Adrenal gland (tissue), 9 donors: ENCODE measurements at regions not wholly inside any gene's neighbourhood (a gene's known extent, or its start where the extent isn't known, plus 50 kb on each side); places are given as distances from the start of the nearest gene placed in this dataset.

ENCODE experiments used
- DNase-seq, 7 donors: peaks; one replicate each; pipeline ENCODE4 v3.0.0-alpha.2; 2019 to 2020
- H3K27ac ChIP-seq, 5 donors: fragments of 200-600 bp; sonication (generic) in 4 of 5; 1 replicate in 3 of 5; 2 replicates in 2 of 5; pipeline versions ENCODE4 v1.5.1 to v1.8.0; 2016 to 2020; ENCODE audit warnings: mild to moderate bottlenecking in 1 of 5
- H3K27me3 ChIP-seq: fragments of 200-600 bp; 2 replicates; pipeline ENCODE4 v1.8.0; 2021
- H3K36me3 ChIP-seq, 2 donors: fragments of 200-600 bp; replicated peaks in 1 of 2; 1 replicate in 1 of 2; 2 replicates in 1 of 2; pipeline versions ENCODE4 v1.5.1 to v1.8.0; 2018 to 2022
- H3K4me1 ChIP-seq, 2 donors: fragments of 200-600 bp; replicated peaks in 1 of 2; 1 replicate in 1 of 2; 2 replicates in 1 of 2; pipeline versions ENCODE4 v1.5.1 to v1.8.0; 2018 to 2021
- H3K4me3 ChIP-seq, 4 donors: fragments of 200-600 bp; sonication (generic) in 3 of 4; one replicate each; pipeline ENCODE4 v1.5.1; 2016 to 2018
- H3K9me3 ChIP-seq, 3 donors: fragments of 200-600 bp; sonication (generic) in 1 of 3; replicated peaks in 1 of 3; 1 replicate in 2 of 3; 2 replicates in 1 of 3; pipeline versions ENCODE4 v1.5.1 to v1.8.0; 2016 to 2021
- CTCF ChIP-seq, 6 experiments: fragments of 450-650 bp in 4 of 6; fragments of 200-600 bp in 2 of 6; sonication (generic) in 1 of 6; IDR thresholded peaks; 1 replicate in 5 of 6; 2 replicates in 1 of 6; pipeline versions ENCODE4 v1.5.1 to v1.8.0; 2016 to 2021; ENCODE audit warnings: antibody characterized with exemption in 6 of 6, mild to moderate bottlenecking in 2 of 6, moderate library complexity in 1 of 6
- POLR2A ChIP-seq, 2 donors: fragments of 450-650 bp; IDR thresholded peaks; one replicate each; pipeline ENCODE4 v1.6.1; 2017; ENCODE audit warnings: antibody characterized with exemption in 2 of 2, mild to moderate bottlenecking in 2 of 2, moderate library complexity in 1 of 2
- WGBS, 4 donors: extraction: QIAGEN DNeasy Blood & Tissue Kit in 2 of 4; methylation state at CpG; one replicate each; pipeline versions ENCODE4 v1.1.5 to v1.1.7; 2013 to 2017; 5-methylcytosine and 5-hydroxymethylcytosine counted together
- intact Hi-C, 2 donors: fragments of 100-400 bp; cut with DNase I; formaldehyde crosslinking; loops; one replicate each; pipeline versions ENCODE4 v1.14.1 to v1.15.0; 2022 to 2023
- donor health status: healthy with polysubstance abuse.
- donor health status: Bipolar disorder and iron deficiency.
- donor health status: DM: yes; HTN: yes; CAD: no.
- donor health status: DM: no; HTN: no; CAD: no.
- donor health status: DM: no; HTN: no; CAD: no.

- H3K4me3 ChIP-seq = no peak overlapping the region
- WGBS, 4 donors = 84 to 92% (median 85%) methylated on average over 3 of the region's 3 CpGs
- H3K27me3 ChIP-seq = no peaks in the 10 kb centered on the region
- no peaks in the 10 kb centered on the region for H3K36me3 ChIP-seq
- no peak overlapping the region for H3K27ac ChIP-seq
- TF ChIP-seq CTCF (IDR thresholded peaks at IDR 0.05) (no peak), POLR2A (IDR thresholded peaks at IDR 0.05) (no peak)
- H3K9me3 ChIP-seq = no peaks in the 10 kb centered on the region
- intact Hi-C loops = no loop called here
- DNase-seq = no peak
- peaks cover 0 to 9% of the 10 kb centered on the region in 2 donors for H3K4me1 ChIP-seq
Measured at GRCh38 chr10:3846736-3847135, 61.7 kb upstream of the KLF6 start.

GRCh38 chr10:3844491-3845025 lies 59.5 kb upstream of the KLF6 start:
- no peak for TF ChIP-seq POLR2A (IDR thresholded peaks at IDR 0.05)
- no peak for TF ChIP-seq CTCF (IDR thresholded peaks at IDR 0.05)
- Histone ChIP-seq H3K9me3 (no peaks in the 10 kb centered on the region), H3K36me3 (no peaks in the 10 kb centered on the region), H3K27me3 (no peaks in the 10 kb centered on the region), H3K4me3 (no peak overlapping the region), H3K27ac (no peak overlapping the region), H3K4me1 (peaks cover 0 to 7% of the 10 kb centered on the region in 2 donors)
- 45 to 97% (median 71%) methylated on average over 1 of the region's 1 CpG for WGBS, 4 donors
- intact Hi-C loops = no loop called here
- no peak for DNase-seq

GRCh38 chr10:3838460-3839437 lies 53.7 kb upstream of the KLF6 start:
- H3K36me3 ChIP-seq = no peaks in the 10 kb centered on the region
- no peak overlapping the region for H3K27ac ChIP-seq
- no peaks in the 10 kb centered on the region for H3K9me3 ChIP-seq
- DNase-seq = no peak
- WGBS, 4 donors = 83 to 91% (median 89%) methylated on average over 12 to 14 of the region's 14 CpGs
- TF ChIP-seq CTCF (IDR thresholded peaks at IDR 0.05) (no peak), POLR2A (IDR thresholded peaks at IDR 0.05) (no peak)
- H3K27me3 ChIP-seq = no peaks in the 10 kb centered on the region
- intact Hi-C loops = no loop called here
- peaks cover 0 to 12% of the 10 kb centered on the region in 2 donors for H3K4me1 ChIP-seq
- H3K4me3 ChIP-seq = no peak overlapping the region

- H3K36me3 ChIP-seq = no peaks in the 10 kb centered on the region
- no peak overlapping the region for H3K27ac ChIP-seq
- H3K9me3 ChIP-seq = no peaks in the 10 kb centered on the region
- H3K4me3 ChIP-seq = no peak overlapping the region
- H3K27me3 ChIP-seq = no peaks in the 10 kb centered on the region
- 71 to 85% (median 79%) methylated on average over 9 of the region's 9 CpGs for WGBS, 4 donors
- no peak for TF ChIP-seq CTCF (IDR thresholded peaks at IDR 0.05)
- no peak for TF ChIP-seq POLR2A (IDR thresholded peaks at IDR 0.05)
- H3K4me1 ChIP-seq = peaks cover 0 to 12% of the 10 kb centered on the region in 2 donors
- DNase-seq = no peak
- intact Hi-C loops = no loop called here
Measured at GRCh38 chr10:3837647-3838459, 52.8 kb upstream of the KLF6 start.
